Fibroblast of villous mesenchyme (primary cell): ENCODE measurements at regions not wholly inside any gene's neighbourhood (a gene's known extent, or its start where the extent isn't known, plus 50 kb on each side); places are given as distances from the start of the nearest gene placed in this dataset.
"Not testable (repeated sequence)": the region's sequence is repeated elsewhere in the genome, so short reads cannot be mapped to it uniquely, and the experiment has no call there.

ENCODE experiments used
- DNase-seq: peaks from one replicate; pipeline ENCODE4 v3.0.0-alpha.2; 2010; ENCODE audit warnings: low read depth
- H3K4me3 ChIP-seq: 2 replicates; pipeline ENCODE4 v1.5.1; 2011; ENCODE audit warnings: low read depth, mild to moderate bottlenecking, low read length
- CTCF ChIP-seq: IDR thresholded peaks from 2 replicates; pipeline ENCODE4 v1.5.1; 2012; ENCODE audit warnings: low read depth, mild to moderate bottlenecking, low read length; ENCODE audit not compliant: insufficient read depth

- DNase-seq, result no peak
- H3K4me3 ChIP-seq, result no peak overlapping the region
- TF ChIP-seq CTCF, result no peak
These were observed 839.5 kb downstream of the EPHA3 start for GRCh38 chr3:89946884-89947283.

GRCh38 chr3:89947337-89947954 lies 840.0 kb downstream of the EPHA3 start:
- no peak overlapping the region for H3K4me3 ChIP-seq
- no peak for DNase-seq

GRCh38 chr3:89948008-89948407 lies 840.6 kb downstream of the EPHA3 start:
- no peak overlapping the region for H3K4me3 ChIP-seq
- TF ChIP-seq CTCF, result no peak
- no peak for DNase-seq

More at GRCh38 chr3:89947337-89947954, 840.0 kb downstream of the EPHA3 start:
- TF ChIP-seq CTCF, result no peak

- no peak for TF ChIP-seq CTCF
- no peak overlapping the region for H3K4me3 ChIP-seq
- no peak for DNase-seq
These were observed 843.4 kb downstream of the EPHA3 start for GRCh38 chr3:89950772-89951171.

GRCh38 chr3:89954137-89954536 lies 846.7 kb downstream of the EPHA3 start:
- H3K4me3 ChIP-seq, result no peak overlapping the region
- no peak for TF ChIP-seq CTCF
- DNase-seq, result no peak

- TF ChIP-seq CTCF, result no peak
- peak; percentile 48 for DNase-seq
- no peak overlapping the region for H3K4me3 ChIP-seq
These were observed 847.7 kb downstream of the EPHA3 start for GRCh38 chr3:89955156-89955555.

GRCh38 chr3:89957451-89957850 lies 850.0 kb downstream of the EPHA3 start:
- no peak overlapping the region for H3K4me3 ChIP-seq
- TF ChIP-seq CTCF, result no peak
- DNase-seq, result no peak

GRCh38 chr3:89958163-89958562 lies 850.7 kb downstream of the EPHA3 start:
- not testable (repeated sequence) for H3K4me3 ChIP-seq, DNase-seq
